SK-N-MC (cell line): ENCODE measurements at regions not wholly inside any gene's neighbourhood (a gene's known extent, or its start where the extent isn't known, plus 50 kb on each side); places are given as distances from the start of the nearest gene placed in this dataset.

ENCODE experiments used
- DNase-seq: peaks from one replicate; pipeline ENCODE4 v3.0.0-alpha.2; 2011; ENCODE audit warnings: low read depth, low spot score
- H3K27ac ChIP-seq: fragments of 200-600 bp; sonication (generic); 2 replicates; pipeline ENCODE4 v1.5.1; 2016; ENCODE audit warnings: mixed run types
- H3K36me3 ChIP-seq: fragments of 200-600 bp; sonication (generic); 2 replicates; pipeline ENCODE4 v1.6.1; 2017; ENCODE audit warnings: antibody characterized with exemption, low read length, mixed read lengths; ENCODE audit not compliant: insufficient read depth
- H3K4me3 ChIP-seq: fragments of 200-600 bp; sonication (generic); 2 replicates; pipeline ENCODE4 v1.5.1; 2016
- H3K9ac ChIP-seq: fragments of 200-600 bp; sonication (generic); 2 replicates; pipeline ENCODE4 v1.8.0; 2017; ENCODE audit warnings: mixed run types, mixed read lengths; ENCODE audit not compliant: insufficient read length
- H3K9me3 ChIP-seq: fragments of 200-600 bp; sonication (generic); 2 replicates; pipeline ENCODE4 v1.6.1; 2017; ENCODE audit warnings: low read depth, mild to moderate bottlenecking, antibody characterized with exemption, low read length, moderate library complexity, mixed read lengths
- EZH2 ChIP-seq: fragments of 200-600 bp; sonication (generic); IDR thresholded peaks from one replicate; pipeline ENCODE4 v1.6.1; 2017; ENCODE audit warnings: antibody characterized with exemption
- FOXP2 ChIP-seq: optimal IDR thresholded peaks from 2 replicates; pipeline ENCODE3; 2011; ENCODE audit warnings: mild to moderate bottlenecking, moderate library complexity; ENCODE audit not compliant: insufficient read depth; ENCODE audit errors: extremely low read length, control extremely low read depth
- POLR2AphosphoS5 ChIP-seq: IDR thresholded peaks from 2 replicates; pipeline ENCODE4 v1.6.1; 2012; ENCODE audit warnings: mild to moderate bottlenecking, low read depth, low read length, borderline replicate concordance

GRCh38 chrX:69079268-69079667 lies 86.0 kb downstream of the PJA1 start:
- Histone ChIP-seq H3K27ac (no peak overlapping the region), H3K4me3 (no peak overlapping the region), H3K9ac (no peak overlapping the region), H3K9me3 (no peaks in the 10 kb centered on the region), H3K36me3 (no peaks in the 10 kb centered on the region)
- no peak for TF ChIP-seq POLR2AphosphoS5
- no peak for TF ChIP-seq EZH2
- TF ChIP-seq FOXP2 = no peak
- no peak for DNase-seq

GRCh38 chrX:69077895-69078455 lies 87.3 kb downstream of the PJA1 start:
- no peaks in the 10 kb centered on the region for H3K9me3 ChIP-seq
- no peak overlapping the region for H3K4me3 ChIP-seq
- no peak for DNase-seq
- no peak overlapping the region for H3K9ac ChIP-seq
- no peak for TF ChIP-seq EZH2
- TF ChIP-seq FOXP2 = no peak
- no peak for TF ChIP-seq POLR2AphosphoS5
- H3K27ac ChIP-seq = no peak overlapping the region
- H3K36me3 ChIP-seq = no peaks in the 10 kb centered on the region

GRCh38 chrX:69076088-69076487 lies 89.2 kb downstream of the PJA1 start:
- Histone ChIP-seq H3K9ac (no peak overlapping the region), H3K4me3 (no peak overlapping the region), H3K9me3 (no peaks in the 10 kb centered on the region), H3K27ac (no peak overlapping the region), H3K36me3 (no peaks in the 10 kb centered on the region)
- DNase-seq = no peak
- TF ChIP-seq POLR2AphosphoS5 = no peak
- TF ChIP-seq FOXP2 = no peak
- TF ChIP-seq EZH2 = no peak

GRCh38 chrX:69074726-69075125 lies 90.5 kb downstream of the PJA1 start:
- no peak overlapping the region for H3K27ac ChIP-seq
- no peaks in the 10 kb centered on the region for H3K36me3 ChIP-seq
- TF ChIP-seq FOXP2 (no peak), EZH2 (no peak), POLR2AphosphoS5 (no peak)
- DNase-seq = no peak
- H3K4me3 ChIP-seq = no peak overlapping the region
- no peaks in the 10 kb centered on the region for H3K9me3 ChIP-seq
- H3K9ac ChIP-seq = no peak overlapping the region

GRCh38 chrX:69073721-69074120 lies 91.5 kb downstream of the PJA1 start:
- Histone ChIP-seq H3K36me3 (no peaks in the 10 kb centered on the region), H3K27ac (no peak overlapping the region), H3K4me3 (no peak overlapping the region), H3K9me3 (no peaks in the 10 kb centered on the region), H3K9ac (no peak overlapping the region)
- no peak for DNase-seq
- TF ChIP-seq EZH2 (no peak), FOXP2 (no peak), POLR2AphosphoS5 (no peak)

GRCh38 chrX:69073241-69073640 lies 92.0 kb downstream of the PJA1 start:
- H3K9ac ChIP-seq = no peak overlapping the region
- H3K36me3 ChIP-seq = no peaks in the 10 kb centered on the region
- DNase-seq = no peak
- no peak overlapping the region for H3K4me3 ChIP-seq
- no peak for TF ChIP-seq EZH2
- no peak for TF ChIP-seq FOXP2
- no peak for TF ChIP-seq POLR2AphosphoS5
- H3K9me3 ChIP-seq = no peaks in the 10 kb centered on the region
- no peak overlapping the region for H3K27ac ChIP-seq

- Histone ChIP-seq H3K36me3 (no peaks in the 10 kb centered on the region), H3K4me3 (no peak overlapping the region), H3K9me3 (no peaks in the 10 kb centered on the region), H3K27ac (no peak overlapping the region), H3K9ac (no peak overlapping the region)
- no peak for TF ChIP-seq FOXP2
- TF ChIP-seq POLR2AphosphoS5 = no peak
- no peak for TF ChIP-seq EZH2
- no peak for DNase-seq
These were observed 92.7 kb downstream of the PJA1 start for GRCh38 chrX:69072486-69073006.

- Histone ChIP-seq H3K9me3 (no peaks in the 10 kb centered on the region), H3K27ac (no peak overlapping the region), H3K36me3 (no peaks in the 10 kb centered on the region), H3K4me3 (no peak overlapping the region), H3K9ac (no peak overlapping the region)
- no peak for DNase-seq
- TF ChIP-seq POLR2AphosphoS5 (no peak), EZH2 (no peak), FOXP2 (no peak)
These were observed 94.2 kb downstream of the PJA1 start for GRCh38 chrX:69070949-69071650.
